Transverse colon (tissue), 4 donors: ENCODE measurements at regions not wholly inside any gene's neighbourhood (a gene's known extent, or its start where the extent isn't known, plus 50 kb on each side); places are given as distances from the start of the nearest gene placed in this dataset.

Experiments
- EP300 ChIP-seq: sonication (generic); formaldehyde crosslinking; IDR thresholded peaks from one replicate; pipeline ENCODE4 v1.6.1; 2017; ENCODE audit warnings: antibody characterized with exemption, low read depth
- POLR2A ChIP-seq: fragments of 450-650 bp; IDR thresholded peaks from one replicate; pipeline ENCODE4 v1.6.1; 2016; ENCODE audit warnings: antibody characterized with exemption, mild to moderate bottlenecking, moderate library complexity
- POLR2AphosphoS5 ChIP-seq, 3 donors: sonication (generic); formaldehyde crosslinking; IDR thresholded peaks; one replicate each; pipeline ENCODE4 v1.6.1; 2016; ENCODE audit warnings: antibody characterized with exemption in 3 of 3
- TF ChIP-seq, protein P1 (sequence below), 5 experiments: fragments of 200-600 bp in 3 of 5; fragments of 450-650 bp in 2 of 5; sonication (generic) in 3 of 5; IDR thresholded peaks; 1 replicate in 2 of 5; 2 replicates in 3 of 5; pipeline ENCODE4 v1.5.1; 2016 to 2017; ENCODE audit warnings: antibody characterized with exemption in 5 of 5, inconsistent platforms in 3 of 5, mild to moderate bottlenecking in 2 of 5, moderate library complexity in 1 of 5

- TF ChIP-seq, protein P1, sequence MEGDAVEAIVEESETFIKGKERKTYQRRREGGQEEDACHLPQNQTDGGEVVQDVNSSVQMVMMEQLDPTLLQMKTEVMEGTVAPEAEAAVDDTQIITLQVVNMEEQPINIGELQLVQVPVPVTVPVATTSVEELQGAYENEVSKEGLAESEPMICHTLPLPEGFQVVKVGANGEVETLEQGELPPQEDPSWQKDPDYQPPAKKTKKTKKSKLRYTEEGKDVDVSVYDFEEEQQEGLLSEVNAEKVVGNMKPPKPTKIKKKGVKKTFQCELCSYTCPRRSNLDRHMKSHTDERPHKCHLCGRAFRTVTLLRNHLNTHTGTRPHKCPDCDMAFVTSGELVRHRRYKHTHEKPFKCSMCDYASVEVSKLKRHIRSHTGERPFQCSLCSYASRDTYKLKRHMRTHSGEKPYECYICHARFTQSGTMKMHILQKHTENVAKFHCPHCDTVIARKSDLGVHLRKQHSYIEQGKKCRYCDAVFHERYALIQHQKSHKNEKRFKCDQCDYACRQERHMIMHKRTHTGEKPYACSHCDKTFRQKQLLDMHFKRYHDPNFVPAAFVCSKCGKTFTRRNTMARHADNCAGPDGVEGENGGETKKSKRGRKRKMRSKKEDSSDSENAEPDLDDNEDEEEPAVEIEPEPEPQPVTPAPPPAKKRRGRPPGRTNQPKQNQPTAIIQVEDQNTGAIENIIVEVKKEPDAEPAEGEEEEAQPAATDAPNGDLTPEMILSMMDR (IDR thresholded peaks at IDR 0.05): no peak
- TF ChIP-seq POLR2AphosphoS5 (IDR thresholded peaks at IDR 0.05): no peak
- no peak for TF ChIP-seq POLR2A
- no peak for TF ChIP-seq EP300
Measured at GRCh38 chr22:26994801-26995200, 337.4 kb downstream of the MIAT start.
